GM23338 (cell line): ENCODE measurements at regions not wholly inside any gene's neighbourhood (a gene's known extent, or its start where the extent isn't known, plus 50 kb on each side); places are given as distances from the start of the nearest gene placed in this dataset.

ENCODE experiments used
- ATAC-seq: fragments of 200-7000 bp; cut with Tn5 transposase; 3 replicates; pipeline ENCODE4 v1.9.1; 2020
- DNase-seq: peaks from one replicate; pipeline ENCODE4 v3.0.0-alpha.2; 2015; ENCODE audit warnings: low spot score
- H2AFZ ChIP-seq: fragments of 200-600 bp; sonication (generic); 2 replicates; pipeline ENCODE4 v1.8.0; 2016; ENCODE audit warnings: antibody characterized with exemption, mild to moderate bottlenecking, moderate library complexity
- H3F3A ChIP-seq: fragments of 200-600 bp; sonication (generic); replicated peaks from 2 replicates; pipeline ENCODE4 v1.8.0; 2017; ENCODE audit warnings: antibody characterized with exemption, mixed run types, low read depth
- H3K27ac ChIP-seq: fragments of 200-600 bp; sonication (generic); 2 replicates; pipeline ENCODE4 v1.6.1; 2016; ENCODE audit warnings: low read depth
- H3K27me3 ChIP-seq: fragments of 200-600 bp; sonication (generic); 2 replicates; pipeline ENCODE4 v1.8.0; 2016; ENCODE audit warnings: mild to moderate bottlenecking, mixed run types, moderate library complexity; ENCODE audit not compliant: insufficient read depth
- H3K36me3 ChIP-seq: fragments of 200-600 bp; sonication (generic); 2 replicates; pipeline ENCODE4 v1.8.0; 2016; ENCODE audit warnings: mild to moderate bottlenecking; ENCODE audit not compliant: insufficient read depth
- H3K4me1 ChIP-seq: fragments of 200-600 bp; sonication (generic); 2 replicates; pipeline ENCODE4 v1.8.0; 2016; ENCODE audit warnings: mild to moderate bottlenecking, moderate library complexity; ENCODE audit not compliant: insufficient read depth
- H3K4me2 ChIP-seq: fragments of 200-600 bp; sonication (generic); 2 replicates; pipeline ENCODE4 v1.7.1; 2017; ENCODE audit warnings: mixed run types
- H3K4me3 ChIP-seq: fragments of 200-600 bp; sonication (generic); 2 replicates; pipeline ENCODE4 v1.6.1; 2016; ENCODE audit warnings: mixed run types
- H3K79me2 ChIP-seq: fragments of 200-600 bp; sonication (generic); replicated peaks from 2 replicates; pipeline ENCODE4 v1.8.0; 2017; ENCODE audit warnings: mild to moderate bottlenecking; ENCODE audit not compliant: insufficient read depth
- H3K9me2 ChIP-seq: fragments of 200-600 bp; sonication (generic); 2 replicates; pipeline ENCODE4 v1.8.0; 2017; ENCODE audit not compliant: insufficient read depth
- H4K20me1 ChIP-seq: fragments of 200-600 bp; sonication (generic); replicated peaks from 2 replicates; pipeline ENCODE4 v1.8.0; 2017; ENCODE audit warnings: mild to moderate bottlenecking; ENCODE audit not compliant: insufficient read depth
- H3K27ac Mint-ChIP-seq: 2 replicates; pipeline ENCODE4 v1.8.0; 2020; ENCODE audit warnings: inconsistent platforms, mild to moderate bottlenecking, moderate library complexity, mixed read lengths
- H3K27me3 Mint-ChIP-seq: 3 replicates; pipeline ENCODE4 v1.8.0; 2022; ENCODE audit warnings: low read depth, mild to moderate bottlenecking, moderate library complexity, mixed read lengths, inconsistent platforms; ENCODE audit not compliant: insufficient read depth, poor library complexity
- H3K36me3 Mint-ChIP-seq: 3 replicates; pipeline ENCODE4 v1.8.0; 2021; ENCODE audit warnings: low read depth, mild to moderate bottlenecking, inconsistent platforms, moderate library complexity, mixed read lengths
- H3K4me1 Mint-ChIP-seq: 3 replicates; pipeline ENCODE4 v1.8.0; 2020; ENCODE audit warnings: mild to moderate bottlenecking, inconsistent platforms, mixed read lengths
- H3K4me3 Mint-ChIP-seq: 3 replicates; pipeline ENCODE4 v1.8.0; 2021; ENCODE audit warnings: moderate library complexity, mild to moderate bottlenecking, inconsistent platforms, mixed read lengths
- H3K9me3 Mint-ChIP-seq: 3 replicates; pipeline ENCODE4 v1.8.0; 2020; ENCODE audit warnings: moderate library complexity, mild to moderate bottlenecking, inconsistent platforms, mixed read lengths
- EZH2 ChIP-seq: fragments of 200-600 bp; sonication (generic); IDR thresholded peaks from one replicate; pipeline ENCODE4 v1.8.0; 2017; ENCODE audit warnings: antibody characterized with exemption, mild to moderate bottlenecking, low read depth; ENCODE audit not compliant: unreplicated experiment
- JUNB ChIP-seq: IDR thresholded peaks from one replicate; pipeline ENCODE4 v1.6.1; 2016; ENCODE audit warnings: antibody characterized with exemption; ENCODE audit not compliant: unreplicated experiment
- NANOG ChIP-seq: IDR thresholded peaks from 2 replicates; pipeline ENCODE4 v1.6.1; 2016; ENCODE audit warnings: antibody characterized with exemption, borderline replicate concordance
- TF ChIP-seq, protein P1 (sequence below): IDR thresholded peaks from 2 replicates; pipeline ENCODE4 v1.6.1; 2016; ENCODE audit warnings: antibody characterized with exemption
- TF ChIP-seq, protein P2 (sequence below): fragments of 250-450 bp; sonication (Bioruptor Pico); IDR thresholded peaks from 2 replicates; pipeline ENCODE4 v1.5.0; 2020; ENCODE audit warnings: mild to moderate bottlenecking, moderate library complexity

- Mint-ChIP-seq H3K4me3 (no peak overlapping the region), H3K9me3 (peaks cover 9% of the 10 kb centered on the region; the same call in 2 of the 3 replicates), H3K4me1 (no peaks in the 10 kb centered on the region; the same call in 2 of the 3 replicates), H3K27me3 (peaks cover 11% of the 10 kb centered on the region), H3K36me3 (no peaks in the 10 kb centered on the region), H3K27ac (no peak overlapping the region)
- Histone ChIP-seq H3K9me2 (no peaks in the 10 kb centered on the region), H3K4me3 (no peak overlapping the region), H4K20me1 (no peaks in the 10 kb centered on the region), H3K4me2 (no peak overlapping the region), H3K79me2 (no peaks in the 10 kb centered on the region), H3K27ac (no peak overlapping the region), H3F3A (no peaks in the 10 kb centered on the region), H3K4me1 (no peaks in the 10 kb centered on the region), H3K27me3 (no peaks in the 10 kb centered on the region), H2AFZ (no peak overlapping the region), H3K36me3 (no peaks in the 10 kb centered on the region)
- no peak for DNase-seq
- no peak for ATAC-seq
- TF ChIP-seq EZH2: no peak
- no peak for TF ChIP-seq JUNB
- TF ChIP-seq, protein P1, sequence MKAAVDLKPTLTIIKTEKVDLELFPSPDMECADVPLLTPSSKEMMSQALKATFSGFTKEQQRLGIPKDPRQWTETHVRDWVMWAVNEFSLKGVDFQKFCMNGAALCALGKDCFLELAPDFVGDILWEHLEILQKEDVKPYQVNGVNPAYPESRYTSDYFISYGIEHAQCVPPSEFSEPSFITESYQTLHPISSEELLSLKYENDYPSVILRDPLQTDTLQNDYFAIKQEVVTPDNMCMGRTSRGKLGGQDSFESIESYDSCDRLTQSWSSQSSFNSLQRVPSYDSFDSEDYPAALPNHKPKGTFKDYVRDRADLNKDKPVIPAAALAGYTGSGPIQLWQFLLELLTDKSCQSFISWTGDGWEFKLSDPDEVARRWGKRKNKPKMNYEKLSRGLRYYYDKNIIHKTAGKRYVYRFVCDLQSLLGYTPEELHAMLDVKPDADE: no peak
- no peak for TF ChIP-seq NANOG
- TF ChIP-seq, protein P2, sequence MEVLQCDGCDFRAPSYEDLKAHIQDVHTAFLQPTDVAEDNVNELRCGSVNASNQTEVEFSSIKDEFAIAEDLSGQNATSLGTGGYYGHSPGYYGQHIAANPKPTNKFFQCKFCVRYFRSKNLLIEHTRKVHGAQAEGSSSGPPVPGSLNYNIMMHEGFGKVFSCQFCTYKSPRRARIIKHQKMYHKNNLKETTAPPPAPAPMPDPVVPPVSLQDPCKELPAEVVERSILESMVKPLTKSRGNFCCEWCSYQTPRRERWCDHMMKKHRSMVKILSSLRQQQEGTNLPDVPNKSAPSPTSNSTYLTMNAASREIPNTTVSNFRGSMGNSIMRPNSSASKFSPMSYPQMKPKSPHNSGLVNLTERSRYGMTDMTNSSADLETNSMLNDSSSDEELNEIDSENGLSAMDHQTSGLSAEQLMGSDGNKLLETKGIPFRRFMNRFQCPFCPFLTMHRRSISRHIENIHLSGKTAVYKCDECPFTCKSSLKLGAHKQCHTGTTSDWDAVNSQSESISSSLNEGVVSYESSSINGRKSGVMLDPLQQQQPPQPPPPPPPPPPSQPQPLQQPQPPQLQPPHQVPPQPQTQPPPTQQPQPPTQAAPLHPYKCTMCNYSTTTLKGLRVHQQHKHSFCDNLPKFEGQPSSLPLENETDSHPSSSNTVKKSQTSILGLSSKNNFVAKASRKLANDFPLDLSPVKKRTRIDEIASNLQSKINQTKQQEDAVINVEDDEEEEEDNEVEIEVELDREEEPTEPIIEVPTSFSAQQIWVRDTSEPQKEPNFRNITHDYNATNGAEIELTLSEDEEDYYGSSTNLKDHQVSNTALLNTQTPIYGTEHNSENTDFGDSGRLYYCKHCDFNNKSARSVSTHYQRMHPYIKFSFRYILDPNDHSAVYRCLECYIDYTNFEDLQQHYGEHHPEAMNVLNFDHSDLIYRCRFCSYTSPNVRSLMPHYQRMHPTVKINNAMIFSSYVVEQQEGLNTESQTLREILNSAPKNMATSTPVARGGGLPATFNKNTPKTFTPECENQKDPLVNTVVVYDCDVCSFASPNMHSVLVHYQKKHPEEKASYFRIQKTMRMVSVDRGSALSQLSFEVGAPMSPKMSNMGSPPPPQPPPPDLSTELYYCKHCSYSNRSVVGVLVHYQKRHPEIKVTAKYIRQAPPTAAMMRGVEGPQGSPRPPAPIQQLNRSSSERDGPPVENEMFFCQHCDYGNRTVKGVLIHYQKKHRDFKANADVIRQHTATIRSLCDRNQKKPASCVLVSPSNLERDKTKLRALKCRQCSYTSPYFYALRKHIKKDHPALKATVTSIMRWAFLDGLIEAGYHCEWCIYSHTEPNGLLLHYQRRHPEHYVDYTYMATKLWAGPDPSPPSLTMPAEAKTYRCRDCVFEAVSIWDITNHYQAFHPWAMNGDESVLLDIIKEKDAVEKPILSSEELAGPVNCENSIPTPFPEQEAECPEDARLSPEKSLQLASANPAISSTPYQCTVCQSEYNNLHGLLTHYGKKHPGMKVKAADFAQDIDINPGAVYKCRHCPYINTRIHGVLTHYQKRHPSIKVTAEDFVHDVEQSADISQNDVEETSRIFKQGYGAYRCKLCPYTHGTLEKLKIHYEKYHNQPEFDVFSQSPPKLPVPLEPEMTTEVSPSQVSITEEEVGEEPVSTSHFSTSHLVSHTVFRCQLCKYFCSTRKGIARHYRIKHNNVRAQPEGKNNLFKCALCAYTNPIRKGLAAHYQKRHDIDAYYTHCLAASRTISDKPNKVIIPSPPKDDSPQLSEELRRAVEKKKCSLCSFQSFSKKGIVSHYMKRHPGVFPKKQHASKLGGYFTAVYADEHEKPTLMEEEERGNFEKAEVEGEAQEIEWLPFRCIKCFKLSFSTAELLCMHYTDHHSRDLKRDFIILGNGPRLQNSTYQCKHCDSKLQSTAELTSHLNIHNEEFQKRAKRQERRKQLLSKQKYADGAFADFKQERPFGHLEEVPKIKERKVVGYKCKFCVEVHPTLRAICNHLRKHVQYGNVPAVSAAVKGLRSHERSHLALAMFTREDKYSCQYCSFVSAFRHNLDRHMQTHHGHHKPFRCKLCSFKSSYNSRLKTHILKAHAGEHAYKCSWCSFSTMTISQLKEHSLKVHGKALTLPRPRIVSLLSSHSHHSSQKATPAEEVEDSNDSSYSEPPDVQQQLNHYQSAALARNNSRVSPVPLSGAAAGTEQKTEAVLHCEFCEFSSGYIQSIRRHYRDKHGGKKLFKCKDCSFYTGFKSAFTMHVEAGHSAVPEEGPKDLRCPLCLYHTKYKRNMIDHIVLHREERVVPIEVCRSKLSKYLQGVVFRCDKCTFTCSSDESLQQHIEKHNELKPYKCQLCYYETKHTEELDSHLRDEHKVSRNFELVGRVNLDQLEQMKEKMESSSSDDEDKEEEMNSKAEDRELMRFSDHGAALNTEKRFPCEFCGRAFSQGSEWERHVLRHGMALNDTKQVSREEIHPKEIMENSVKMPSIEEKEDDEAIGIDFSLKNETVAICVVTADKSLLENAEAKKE (CRISPR knock-in tag): no peak
Observed at GRCh38 chr19:30082611-30083010, 140.6 kb downstream of the URI1 start.
